GM18520 (cell line): ENCODE measurements at regions not wholly inside any gene's neighbourhood (a gene's known extent, or its start where the extent isn't known, plus 50 kb on each side); places are given as distances from the start of the nearest gene placed in this dataset.

ENCODE experiments used
- ATAC-seq: cut with Tn5 transposase; IDR thresholded peaks from one replicate; pipeline ENCODE4 v1.9.1; 2021; ENCODE audit not compliant: unreplicated experiment

DNA sequence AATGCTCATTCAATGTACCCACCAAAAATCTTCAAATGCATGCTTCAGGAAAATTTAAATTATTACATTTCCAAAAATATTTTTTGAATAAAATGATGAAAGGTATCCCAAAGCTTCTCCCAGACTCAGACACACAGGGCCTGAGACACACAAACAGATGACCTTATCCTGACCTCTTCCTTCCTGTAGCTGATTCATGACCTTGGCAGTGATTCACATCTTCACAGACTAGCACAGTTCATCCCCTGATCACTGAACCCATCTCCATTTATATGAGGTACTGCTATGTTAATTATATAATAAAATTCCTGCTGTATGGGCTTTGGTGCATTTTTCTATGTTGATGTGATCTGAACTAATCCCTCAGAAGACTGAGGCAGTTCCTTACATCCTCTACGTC lies 265.0 kb upstream of the GLI3 start:
- ATAC-seq: no peak

GRCh38 chr7:42495256-42495655 lies 258.2 kb upstream of the GLI3 start:
- ATAC-seq: no peak

DNA sequence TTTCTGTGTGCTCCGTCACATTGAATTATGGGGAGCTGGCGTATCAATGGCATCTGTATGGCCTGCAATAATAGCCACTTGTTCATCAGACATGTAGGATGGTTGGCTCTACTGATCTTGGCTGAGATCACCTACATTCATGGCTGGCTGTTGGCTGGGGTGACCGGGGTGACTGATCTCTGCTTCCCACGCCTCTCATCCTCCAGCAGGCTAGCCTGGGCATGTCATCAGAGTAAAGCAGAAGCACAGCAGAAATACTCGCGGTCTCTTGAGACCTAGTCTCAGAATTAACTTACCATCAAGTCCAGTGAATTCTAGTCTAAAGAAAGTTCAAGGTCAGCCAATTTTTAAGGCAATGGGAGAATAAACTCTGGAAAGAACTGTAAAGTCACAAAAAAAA lies 257.7 kb upstream of the GLI3 start:
- no peak for ATAC-seq

GRCh38 chr7:42494199-42494710 lies 257.2 kb upstream of the GLI3 start:
- no peak for ATAC-seq

DNA sequence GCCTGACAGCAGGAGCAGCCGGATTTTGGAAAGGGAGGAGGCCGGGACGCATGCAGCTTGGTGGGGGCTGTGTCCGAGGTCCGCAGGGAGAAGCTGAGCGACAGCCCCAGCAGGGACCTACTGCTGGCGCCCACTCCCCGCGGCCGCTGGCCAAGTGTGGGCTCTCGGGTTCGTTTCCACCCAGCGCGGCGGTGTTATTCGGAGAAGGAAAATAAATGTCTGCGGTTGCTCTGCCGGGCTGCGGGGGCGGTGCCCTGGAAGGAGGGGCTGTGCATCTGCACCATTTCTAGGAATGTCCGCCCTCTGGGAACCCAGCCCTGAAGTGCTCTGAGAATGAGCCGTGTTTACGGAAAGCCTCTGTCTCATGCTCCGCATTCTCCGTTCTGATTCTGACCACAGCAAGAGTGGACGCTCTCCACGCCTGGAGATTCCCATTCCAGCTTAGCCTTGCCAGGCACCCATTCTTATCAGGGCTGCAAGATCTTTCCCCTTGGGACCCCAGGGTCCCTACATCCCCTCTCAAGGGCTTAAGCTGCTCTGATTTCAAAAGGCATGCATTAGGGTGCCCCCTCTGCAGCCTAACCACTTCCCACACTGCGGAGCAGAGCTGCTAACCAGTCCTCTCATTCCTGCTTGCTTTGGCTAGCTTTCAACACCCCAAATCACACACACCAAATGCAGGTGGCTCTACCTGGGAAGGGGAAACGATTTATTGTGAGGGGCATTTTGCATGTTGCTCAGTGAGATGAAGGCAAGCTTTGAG lies 256.6 kb upstream of the GLI3 start:
- ATAC-seq: no peak

DNA sequence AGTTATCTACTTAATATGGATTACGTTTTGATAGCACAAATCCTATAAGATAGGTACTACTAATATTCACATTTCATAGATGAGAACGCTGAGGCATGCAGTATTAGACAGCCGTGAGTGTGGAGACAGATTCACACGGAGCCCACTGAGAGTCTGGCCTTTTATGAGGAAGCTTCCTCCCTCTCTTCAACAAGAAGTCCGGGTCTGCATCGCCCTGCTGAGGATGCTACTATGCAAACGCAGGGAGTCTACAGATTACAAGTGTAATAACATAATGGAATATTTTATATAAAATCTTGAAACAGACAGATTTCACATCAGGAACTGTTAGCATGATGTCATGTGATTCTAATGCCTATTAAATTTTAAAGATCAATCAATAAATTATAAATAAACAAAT lies 255.9 kb upstream of the GLI3 start:
- ATAC-seq: no peak

- ATAC-seq: no peak
Observed at GRCh38 chr7:42491106-42491505, 254.1 kb upstream of the GLI3 start.

DNA sequence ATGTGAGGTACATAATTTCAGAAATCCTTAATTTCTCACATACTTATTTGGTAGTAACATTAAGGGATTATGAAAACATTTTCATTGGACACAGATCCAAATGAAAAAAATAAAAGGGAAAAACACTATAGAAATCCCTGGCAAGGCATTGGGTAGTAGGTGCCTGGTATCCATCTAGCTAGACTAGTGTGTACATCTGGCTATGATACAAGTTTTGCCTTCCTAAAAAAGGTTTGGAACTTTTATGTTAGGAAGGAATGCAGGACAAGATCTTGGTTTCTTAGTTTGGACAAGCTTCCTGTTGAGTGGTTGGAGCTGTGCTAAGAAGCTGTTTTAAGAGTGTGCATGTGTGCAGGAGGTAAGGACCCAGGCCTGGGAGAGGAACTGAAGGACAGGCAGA lies 252.3 kb upstream of the GLI3 start:
- no peak for ATAC-seq

DNA sequence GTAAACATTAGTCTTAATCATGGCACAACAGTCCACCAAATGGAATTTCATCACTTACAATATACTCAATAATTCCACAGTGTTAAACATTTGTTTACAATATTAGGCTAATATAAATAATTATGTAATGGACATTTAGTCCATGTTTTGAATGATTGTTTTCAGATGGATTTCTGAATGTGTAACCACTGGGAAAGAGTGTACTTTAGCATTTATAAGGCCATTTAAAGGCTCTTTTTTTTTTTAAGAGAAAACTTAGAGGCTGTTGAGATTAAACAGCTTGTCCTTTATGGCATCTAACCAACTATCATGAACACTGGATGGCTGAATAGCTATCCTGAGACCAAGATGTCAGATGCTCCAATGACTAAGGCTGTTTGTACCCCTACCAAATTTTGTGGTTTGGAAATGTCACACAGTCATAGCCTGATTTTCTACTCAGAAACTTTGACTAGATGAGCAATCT lies 248.3 kb upstream of the GLI3 start:
- ATAC-seq: no peak

GRCh38 chr7:42483886-42484285 lies 246.9 kb upstream of the GLI3 start:
- ATAC-seq: no peak

- no peak for ATAC-seq
Observed at GRCh38 chr7:42479816-42480633, 243.0 kb upstream of the GLI3 start.

DNA sequence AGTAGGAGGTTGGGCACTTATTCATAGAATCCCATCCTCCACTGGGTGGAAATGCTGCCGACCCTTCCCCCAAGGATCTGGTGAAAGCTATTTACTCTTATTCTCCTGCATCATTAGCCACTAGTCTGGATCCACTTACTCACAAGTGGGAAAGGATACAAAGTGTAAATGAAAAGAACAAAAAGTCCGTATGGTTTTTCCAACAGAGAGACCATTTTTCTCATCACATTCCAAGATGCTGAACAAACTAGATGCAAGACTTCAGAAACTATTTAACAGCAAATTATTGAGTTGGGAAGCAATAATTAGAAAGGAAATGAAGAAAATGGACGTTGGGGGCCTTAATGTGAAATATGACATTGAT lies 242.4 kb upstream of the GLI3 start:
- no peak for ATAC-seq

- ATAC-seq: no peak
Observed at GRCh38 chr7:42478717-42479116, 241.7 kb upstream of the GLI3 start.

GRCh38 chr7:42476255-42476654 lies 239.2 kb upstream of the GLI3 start:
- no peak for ATAC-seq

DNA sequence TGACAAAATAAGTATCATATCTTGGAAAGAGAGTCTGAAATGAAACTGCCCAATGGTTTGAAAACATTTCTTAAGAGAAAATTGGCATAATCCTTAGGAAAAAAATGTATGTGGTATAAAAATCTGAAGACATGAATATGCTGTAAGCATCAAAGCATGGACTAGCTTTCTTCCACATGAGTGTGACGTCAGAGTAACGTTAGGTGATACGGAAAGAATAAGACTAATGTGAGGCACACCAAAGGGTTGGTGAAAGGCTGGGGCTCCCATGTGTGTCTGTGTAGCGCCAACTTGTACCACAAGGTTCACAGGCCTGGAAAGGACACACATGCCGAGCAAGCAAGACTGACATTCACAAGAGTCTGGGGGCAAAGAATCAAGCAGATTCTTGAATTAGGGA lies 238.1 kb upstream of the GLI3 start:
- ATAC-seq: no peak

GRCh38 chr7:42473099-42473498 lies 236.1 kb upstream of the GLI3 start:
- no peak for ATAC-seq

GRCh38 chr7:42471573-42472174 lies 234.7 kb upstream of the GLI3 start:
- peak; percentile 69 for ATAC-seq

DNA sequence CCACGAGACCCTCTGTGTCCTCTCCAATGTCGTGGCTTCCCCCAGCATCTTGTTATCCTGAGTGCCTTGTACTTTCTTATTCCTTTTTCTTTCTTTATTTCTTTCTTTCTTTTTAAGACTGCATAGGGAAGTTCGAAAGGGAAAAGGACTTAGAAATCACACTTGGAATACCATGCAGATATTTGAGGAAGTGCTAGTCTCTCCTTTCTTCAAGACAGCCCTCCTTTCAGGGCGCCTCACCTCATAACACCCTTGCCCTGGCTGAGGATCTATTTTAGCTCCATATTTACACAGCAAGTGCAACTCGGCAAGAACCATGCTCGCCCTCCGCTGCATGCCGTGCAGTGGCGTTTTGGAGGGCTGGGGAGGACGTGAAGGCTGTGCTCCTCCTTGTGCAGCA lies 232.3 kb upstream of the GLI3 start:
- no peak for ATAC-seq

- no peak for ATAC-seq
Observed at GRCh38 chr7:42468471-42468870, 231.5 kb upstream of the GLI3 start.

- no peak for ATAC-seq
Observed at GRCh38 chr7:42461537-42461936, 224.5 kb upstream of the GLI3 start.

- no peak for ATAC-seq
Observed at GRCh38 chr7:42460933-42461332, 223.9 kb upstream of the GLI3 start.

GRCh38 chr7:42460148-42460547 lies 223.1 kb upstream of the GLI3 start:
- no peak for ATAC-seq
